GM12878 (cell line): ENCODE measurements at regions not wholly inside any gene's neighbourhood (a gene's known extent, or its start where the extent isn't known, plus 50 kb on each side); places are given as distances from the start of the nearest gene placed in this dataset.

Experiments
- ATAC-seq: fragments of 200-7000 bp; cut with Tn5 transposase; 3 replicates; pipeline ENCODE4 v1.9.1; 2020; ENCODE audit warnings: mild to moderate bottlenecking, moderate library complexity
- BruUV-seq: library from RNA; stranded (reverse); fragments of 400-500 nt; replicated peaks from 2 replicates; lab custom pipeline; 2021; lab: Mats Ljungman, UMichigan
- CTCF ChIA-PET: fragments of 300-600 bp; sonication (Branson Sonifier 250); formaldehyde crosslinking; extraction: SDS; loops from one replicate; lab custom pipeline; 2021; ENCODE audit warnings: inconsistent platforms; lab: Yijun Ruan, JAX
- POLR2A ChIA-PET: fragments of 350-600 bp; formaldehyde crosslinking; extraction: SDS; loops from one replicate; lab custom pipeline; 2021; ENCODE audit warnings: inconsistent platforms; lab: Charles Lee
- RAD21 ChIA-PET: fragments of 300-600 bp; sonication (Branson Sonifier 250); formaldehyde crosslinking; loops from one replicate; lab custom pipeline; 2023; ENCODE audit warnings: antibody characterized with exemption; ENCODE audit not compliant: unreplicated experiment; lab: Charles Lee
- SMC1A ChIA-PET: fragments of 300-600 bp; sonication (Branson Sonifier 250); formaldehyde crosslinking; loops from one replicate; lab custom pipeline; 2023; ENCODE audit not compliant: unreplicated experiment, uncharacterized antibody; lab: Charles Lee
- DNase-seq: peaks from one replicate; pipeline ENCODE4 v3.0.0-alpha.2; 2011; ENCODE audit warnings: low read depth, low spot score
- FAIRE-seq: peaks from 3 replicates; lab custom pipeline; 2011; peaks lifted over from hg19 to GRCh38; lab: Jason Lieb, UNC
- H2AFZ ChIP-seq: 2 replicates; pipeline ENCODE4 v1.6.0; 2011; ENCODE audit warnings: low read depth, low read length, control low read depth; ENCODE audit not compliant: control insufficient read depth
- H3K27ac ChIP-seq: 2 replicates; pipeline ENCODE4 v1.5.1; 2011; ENCODE audit warnings: control low read depth; ENCODE audit not compliant: control insufficient read depth, insufficient read depth
- H3K27me3 ChIP-seq, 2 experiments: replicated peaks in 1 of 2; 2 replicates each; pipeline versions ENCODE4 v1.6.0 to v1.6.1; 2011; ENCODE audit warnings: low read length in 1 of 2; ENCODE audit not compliant: control insufficient read depth in 2 of 2, insufficient read depth in 2 of 2
- H3K36me3 ChIP-seq, 2 experiments: 2 replicates each; pipeline ENCODE4 v1.5.1; 2011; ENCODE audit warnings: low read length in 1 of 2; ENCODE audit not compliant: control insufficient read depth in 2 of 2, insufficient read depth in 2 of 2
- H3K4me1 ChIP-seq: 2 replicates; pipeline ENCODE4 v1.6.1; 2011; ENCODE audit warnings: mild to moderate bottlenecking, low read length, moderate library complexity, mixed read lengths; ENCODE audit not compliant: control insufficient read depth, insufficient read depth
- H3K4me2 ChIP-seq: 2 replicates; pipeline ENCODE4 v1.6.0; 2011; ENCODE audit warnings: control low read depth; ENCODE audit not compliant: control insufficient read depth, insufficient read depth
- H3K4me3 ChIP-seq: fragments of 200-600 bp; sonication (generic); 2 replicates; pipeline ENCODE4 v1.5.1; 2016
- H3K79me2 ChIP-seq: 2 replicates; pipeline ENCODE4 v1.6.0; 2011; ENCODE audit warnings: low read length; ENCODE audit not compliant: control insufficient read depth, insufficient read depth
- H3K9ac ChIP-seq: 2 replicates; pipeline ENCODE4 v1.8.0; 2011; ENCODE audit warnings: low read length, control low read depth, mixed read lengths; ENCODE audit not compliant: control insufficient read depth, insufficient read depth
- H3K9me3 ChIP-seq: replicated peaks from 3 replicates; pipeline ENCODE4 v1.5.1; 2011; ENCODE audit warnings: mild to moderate bottlenecking, low read length; ENCODE audit not compliant: control insufficient read depth, insufficient read depth
- H4K20me1 ChIP-seq: 2 replicates; pipeline ENCODE4 v1.6.0; 2011; ENCODE audit not compliant: control insufficient read depth, insufficient read depth
- ESRRA ChIP-seq: IDR thresholded peaks from 2 replicates; pipeline ENCODE4 v1.6.1; 2012; ENCODE audit warnings: mild to moderate bottlenecking, low read length, improper control_type of control experiment
- FOS ChIP-seq: IDR thresholded peaks from 3 replicates; pipeline ENCODE4 v1.6.1; 2011; ENCODE audit warnings: borderline replicate concordance; ENCODE audit not compliant: insufficient read length; ENCODE audit errors: extremely low read depth
- HCFC1 ChIP-seq: fragments of 150-350 bp; IDR thresholded peaks from 2 replicates; pipeline ENCODE4 v1.6.1; 2014; ENCODE audit warnings: low read length
- MTA3 ChIP-seq: IDR thresholded peaks from 2 replicates; pipeline ENCODE4 v1.6.1; 2012; ENCODE audit warnings: low read length, inconsistent platforms, borderline replicate concordance
- RAD51 ChIP-seq: fragments of 450-650 bp; IDR thresholded peaks from 2 replicates; pipeline ENCODE4 v1.6.1; 2016; ENCODE audit warnings: moderate library complexity, mild to moderate bottlenecking, inconsistent platforms
- SMARCA5 ChIP-seq: fragments of 450-650 bp; IDR thresholded peaks from 2 replicates; pipeline ENCODE4 v1.6.1; 2017; ENCODE audit warnings: mild to moderate bottlenecking
- WGBS: methylation state at CpG from one replicate; pipeline ENCODE4 v1.1.6; 2016; ENCODE audit warnings: low lambda C conversion rate; ENCODE audit not compliant: insufficient replicate concordance, insufficient coverage; ENCODE audit errors: missing lambda C conversion rate; 5-methylcytosine and 5-hydroxymethylcytosine counted together
- in situ Hi-C: fragments of 300-500 bp; cut with MboI; formaldehyde crosslinking; loops from 9 replicates; pipeline ENCODE4 v1.14.3; 2018; ENCODE audit warnings: mixed read lengths
- intact Hi-C: fragments of 100-400 bp; cut with micrococcal nuclease; formaldehyde crosslinking; loops from one replicate; pipeline ENCODE4 v1.14.2; 2022; ENCODE audit not compliant: unreplicated experiment
- TF ChIP-seq, protein P1 (sequence below): fragments of 450-650 bp; IDR thresholded peaks from 2 replicates; pipeline ENCODE4 v1.6.1; 2017; ENCODE audit warnings: mild to moderate bottlenecking
- TF ChIP-seq, protein P2 (sequence below): IDR thresholded peaks from 2 replicates; pipeline ENCODE4 v1.6.1; 2012; ENCODE audit warnings: low read length, inconsistent platforms
- TF ChIP-seq, protein P3 (sequence below): fragments of 150-350 bp; IDR thresholded peaks from 2 replicates; pipeline ENCODE4 v1.6.1; 2016; ENCODE audit warnings: low read depth, low read length
- TF ChIP-seq, protein P4 (sequence below): fragments of 450-650 bp; IDR thresholded peaks from 2 replicates; pipeline ENCODE4 v1.6.1; 2018; ENCODE audit warnings: borderline replicate concordance, mild to moderate bottlenecking; ENCODE audit not compliant: partially characterized antibody
- TF ChIP-seq, protein P5 (sequence below): fragments of 450-650 bp; IDR thresholded peaks from 2 replicates; pipeline ENCODE4 v1.6.1; 2016; ENCODE audit warnings: mild to moderate bottlenecking, moderate library complexity, borderline replicate concordance

DNA sequence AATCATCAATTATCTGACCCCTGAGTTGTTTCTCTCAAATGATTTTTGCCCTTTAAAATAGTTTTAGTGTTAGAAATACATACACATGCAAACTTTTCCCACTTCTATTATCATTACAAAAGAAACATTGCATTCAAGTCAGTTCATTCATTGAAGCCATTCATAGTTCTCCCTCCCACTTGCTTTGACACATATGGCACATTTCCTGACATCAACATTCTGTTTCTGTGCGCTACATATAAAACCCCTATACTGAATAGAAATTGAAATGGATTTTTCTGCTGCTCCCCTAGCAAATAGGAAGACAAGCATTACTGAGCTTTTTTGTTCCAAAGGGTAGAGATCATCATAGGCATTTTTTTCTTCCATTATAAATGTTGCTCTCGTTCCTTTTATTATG lies 497.9 kb upstream of the PCDH10 start:
- FAIRE-seq (no peak), DNase-seq (no peak), ATAC-seq (no peak)
- ChIA-PET CTCF (interaction anchor here (0.6 kb wide), 1 partner anchor 9 kb away, joined by 3 read pairs; no protein-coding TSS in a partner anchor), RAD21 (no interaction called here), POLR2A (no interaction called here), SMC1A (no interaction called here)
- Histone ChIP-seq H3K4me2 (no peak overlapping the region), H4K20me1 (no peaks in the 10 kb centered on the region), H2AFZ (no peak overlapping the region), H3K27ac (no peak overlapping the region), H3K79me2 (no peaks in the 10 kb centered on the region), H3K4me3 (no peak overlapping the region), H3K36me3 (no peaks in the 10 kb centered on the region), H3K4me1 (no peaks in the 10 kb centered on the region), H3K27me3 (no peaks in the 10 kb centered on the region), H3K9me3 (no peaks in the 10 kb centered on the region), H3K9ac (no peak overlapping the region)
- intact Hi-C loops = no loop called here
- in situ Hi-C loops = no loop called here
- WGBS = 42% methylated on average over 2 of the region's 2 CpGs
- no TSS peak for BruUV-seq
- TF ChIP-seq, protein P1, sequence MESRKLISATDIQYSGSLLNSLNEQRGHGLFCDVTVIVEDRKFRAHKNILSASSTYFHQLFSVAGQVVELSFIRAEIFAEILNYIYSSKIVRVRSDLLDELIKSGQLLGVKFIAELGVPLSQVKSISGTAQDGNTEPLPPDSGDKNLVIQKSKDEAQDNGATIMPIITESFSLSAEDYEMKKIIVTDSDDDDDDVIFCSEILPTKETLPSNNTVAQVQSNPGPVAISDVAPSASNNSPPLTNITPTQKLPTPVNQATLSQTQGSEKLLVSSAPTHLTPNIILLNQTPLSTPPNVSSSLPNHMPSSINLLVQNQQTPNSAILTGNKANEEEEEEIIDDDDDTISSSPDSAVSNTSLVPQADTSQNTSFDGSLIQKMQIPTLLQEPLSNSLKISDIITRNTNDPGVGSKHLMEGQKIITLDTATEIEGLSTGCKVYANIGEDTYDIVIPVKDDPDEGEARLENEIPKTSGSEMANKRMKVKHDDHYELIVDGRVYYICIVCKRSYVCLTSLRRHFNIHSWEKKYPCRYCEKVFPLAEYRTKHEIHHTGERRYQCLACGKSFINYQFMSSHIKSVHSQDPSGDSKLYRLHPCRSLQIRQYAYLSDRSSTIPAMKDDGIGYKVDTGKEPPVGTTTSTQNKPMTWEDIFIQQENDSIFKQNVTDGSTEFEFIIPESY = no peak
- TF ChIP-seq, protein P2, sequence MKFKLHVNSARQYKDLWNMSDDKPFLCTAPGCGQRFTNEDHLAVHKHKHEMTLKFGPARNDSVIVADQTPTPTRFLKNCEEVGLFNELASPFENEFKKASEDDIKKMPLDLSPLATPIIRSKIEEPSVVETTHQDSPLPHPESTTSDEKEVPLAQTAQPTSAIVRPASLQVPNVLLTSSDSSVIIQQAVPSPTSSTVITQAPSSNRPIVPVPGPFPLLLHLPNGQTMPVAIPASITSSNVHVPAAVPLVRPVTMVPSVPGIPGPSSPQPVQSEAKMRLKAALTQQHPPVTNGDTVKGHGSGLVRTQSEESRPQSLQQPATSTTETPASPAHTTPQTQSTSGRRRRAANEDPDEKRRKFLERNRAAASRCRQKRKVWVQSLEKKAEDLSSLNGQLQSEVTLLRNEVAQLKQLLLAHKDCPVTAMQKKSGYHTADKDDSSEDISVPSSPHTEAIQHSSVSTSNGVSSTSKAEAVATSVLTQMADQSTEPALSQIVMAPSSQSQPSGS = no peak
- TF ChIP-seq, protein P3, sequence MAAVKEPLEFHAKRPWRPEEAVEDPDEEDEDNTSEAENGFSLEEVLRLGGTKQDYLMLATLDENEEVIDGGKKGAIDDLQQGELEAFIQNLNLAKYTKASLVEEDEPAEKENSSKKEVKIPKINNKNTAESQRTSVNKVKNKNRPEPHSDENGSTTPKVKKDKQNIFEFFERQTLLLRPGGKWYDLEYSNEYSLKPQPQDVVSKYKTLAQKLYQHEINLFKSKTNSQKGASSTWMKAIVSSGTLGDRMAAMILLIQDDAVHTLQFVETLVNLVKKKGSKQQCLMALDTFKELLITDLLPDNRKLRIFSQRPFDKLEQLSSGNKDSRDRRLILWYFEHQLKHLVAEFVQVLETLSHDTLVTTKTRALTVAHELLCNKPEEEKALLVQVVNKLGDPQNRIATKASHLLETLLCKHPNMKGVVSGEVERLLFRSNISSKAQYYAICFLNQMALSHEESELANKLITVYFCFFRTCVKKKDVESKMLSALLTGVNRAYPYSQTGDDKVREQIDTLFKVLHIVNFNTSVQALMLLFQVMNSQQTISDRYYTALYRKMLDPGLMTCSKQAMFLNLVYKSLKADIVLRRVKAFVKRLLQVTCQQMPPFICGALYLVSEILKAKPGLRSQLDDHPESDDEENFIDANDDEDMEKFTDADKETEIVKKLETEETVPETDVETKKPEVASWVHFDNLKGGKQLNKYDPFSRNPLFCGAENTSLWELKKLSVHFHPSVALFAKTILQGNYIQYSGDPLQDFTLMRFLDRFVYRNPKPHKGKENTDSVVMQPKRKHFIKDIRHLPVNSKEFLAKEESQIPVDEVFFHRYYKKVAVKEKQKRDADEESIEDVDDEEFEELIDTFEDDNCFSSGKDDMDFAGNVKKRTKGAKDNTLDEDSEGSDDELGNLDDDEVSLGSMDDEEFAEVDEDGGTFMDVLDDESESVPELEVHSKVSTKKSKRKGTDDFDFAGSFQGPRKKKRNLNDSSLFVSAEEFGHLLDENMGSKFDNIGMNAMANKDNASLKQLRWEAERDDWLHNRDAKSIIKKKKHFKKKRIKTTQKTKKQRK = no peak
- TF ChIP-seq ESRRA (no peak), MTA3 (no peak), HCFC1 (no peak), FOS (no peak), SMARCA5 (no peak), RAD51 (no peak)
- TF ChIP-seq, protein P4, sequence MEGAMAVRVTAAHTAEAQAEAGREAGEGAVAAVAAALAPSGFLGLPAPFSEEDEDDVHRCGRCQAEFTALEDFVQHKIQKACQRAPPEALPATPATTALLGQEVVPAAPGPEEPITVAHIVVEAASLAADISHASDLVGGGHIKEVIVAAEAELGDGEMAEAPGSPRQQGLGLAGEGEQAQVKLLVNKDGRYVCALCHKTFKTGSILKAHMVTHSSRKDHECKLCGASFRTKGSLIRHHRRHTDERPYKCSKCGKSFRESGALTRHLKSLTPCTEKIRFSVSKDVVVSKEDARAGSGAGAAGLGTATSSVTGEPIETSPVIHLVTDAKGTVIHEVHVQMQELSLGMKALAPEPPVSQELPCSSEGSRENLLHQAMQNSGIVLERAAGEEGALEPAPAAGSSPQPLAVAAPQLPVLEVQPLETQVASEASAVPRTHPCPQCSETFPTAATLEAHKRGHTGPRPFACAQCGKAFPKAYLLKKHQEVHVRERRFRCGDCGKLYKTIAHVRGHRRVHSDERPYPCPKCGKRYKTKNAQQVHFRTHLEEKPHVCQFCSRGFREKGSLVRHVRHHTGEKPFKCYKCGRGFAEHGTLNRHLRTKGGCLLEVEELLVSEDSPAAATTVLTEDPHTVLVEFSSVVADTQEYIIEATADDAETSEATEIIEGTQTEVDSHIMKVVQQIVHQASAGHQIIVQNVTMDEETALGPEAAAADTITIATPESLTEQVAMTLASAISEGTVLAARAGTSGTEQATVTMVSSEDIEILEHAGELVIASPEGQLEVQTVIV = no peak
- TF ChIP-seq, protein P5, sequence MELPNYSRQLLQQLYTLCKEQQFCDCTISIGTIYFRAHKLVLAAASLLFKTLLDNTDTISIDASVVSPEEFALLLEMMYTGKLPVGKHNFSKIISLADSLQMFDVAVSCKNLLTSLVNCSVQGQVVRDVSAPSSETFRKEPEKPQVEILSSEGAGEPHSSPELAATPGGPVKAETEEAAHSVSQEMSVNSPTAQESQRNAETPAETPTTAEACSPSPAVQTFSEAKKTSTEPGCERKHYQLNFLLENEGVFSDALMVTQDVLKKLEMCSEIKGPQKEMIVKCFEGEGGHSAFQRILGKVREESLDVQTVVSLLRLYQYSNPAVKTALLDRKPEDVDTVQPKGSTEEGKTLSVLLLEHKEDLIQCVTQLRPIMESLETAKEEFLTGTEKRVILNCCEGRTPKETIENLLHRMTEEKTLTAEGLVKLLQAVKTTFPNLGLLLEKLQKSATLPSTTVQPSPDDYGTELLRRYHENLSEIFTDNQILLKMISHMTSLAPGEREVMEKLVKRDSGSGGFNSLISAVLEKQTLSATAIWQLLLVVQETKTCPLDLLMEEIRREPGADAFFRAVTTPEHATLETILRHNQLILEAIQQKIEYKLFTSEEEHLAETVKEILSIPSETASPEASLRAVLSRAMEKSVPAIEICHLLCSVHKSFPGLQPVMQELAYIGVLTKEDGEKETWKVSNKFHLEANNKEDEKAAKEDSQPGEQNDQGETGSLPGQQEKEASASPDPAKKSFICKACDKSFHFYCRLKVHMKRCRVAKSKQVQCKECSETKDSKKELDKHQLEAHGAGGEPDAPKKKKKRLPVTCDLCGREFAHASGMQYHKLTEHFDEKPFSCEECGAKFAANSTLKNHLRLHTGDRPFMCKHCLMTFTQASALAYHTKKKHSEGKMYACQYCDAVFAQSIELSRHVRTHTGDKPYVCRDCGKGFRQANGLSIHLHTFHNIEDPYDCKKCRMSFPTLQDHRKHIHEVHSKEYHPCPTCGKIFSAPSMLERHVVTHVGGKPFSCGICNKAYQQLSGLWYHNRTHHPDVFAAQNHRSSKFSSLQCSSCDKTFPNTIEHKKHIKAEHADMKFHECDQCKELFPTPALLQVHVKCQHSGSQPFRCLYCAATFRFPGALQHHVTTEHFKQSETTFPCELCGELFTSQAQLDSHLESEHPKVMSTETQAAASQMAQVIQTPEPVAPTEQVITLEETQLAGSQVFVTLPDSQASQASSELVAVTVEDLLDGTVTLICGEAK = no peak
